SU-DHL-6 (cell line): ENCODE measurements at regions not wholly inside any gene's neighbourhood (a gene's known extent, or its start where the extent isn't known, plus 50 kb on each side); places are given as distances from the start of the nearest gene placed in this dataset.

Experiments
- H2AFZ ChIP-seq: fragments of 200-600 bp; sonication (generic); 2 replicates; pipeline ENCODE4 v1.6.1; 2014; ENCODE audit warnings: low read depth, mild to moderate bottlenecking, moderate library complexity, mixed read lengths, antibody characterized with exemption, low read length; ENCODE audit not compliant: severe bottlenecking
- H3F3A ChIP-seq: fragments of 200-600 bp; shearing (Covaris generic); 2 replicates; pipeline ENCODE4 v1.6.0; 2016; ENCODE audit warnings: antibody characterized with exemption, mild to moderate bottlenecking; ENCODE audit not compliant: insufficient read depth
- H3K27ac ChIP-seq: fragments of 200-600 bp; sonication (generic); 2 replicates; pipeline ENCODE4 v1.5.1; 2016; ENCODE audit warnings: low read depth, mild to moderate bottlenecking, low read length, moderate library complexity, mixed read lengths
- H3K27me3 ChIP-seq: fragments of 200-600 bp; sonication (generic), shearing (Covaris generic); 2 replicates; pipeline ENCODE4 v1.6.0; 2014; ENCODE audit warnings: mild to moderate bottlenecking, low read length
- H3K36me3 ChIP-seq: fragments of 200-600 bp; sonication (generic); 2 replicates; pipeline ENCODE4 v1.6.1; 2014; ENCODE audit warnings: mild to moderate bottlenecking, low read length, mixed read lengths
- H3K4me2 ChIP-seq: fragments of 300-600, 200-600 bp; shearing (Covaris generic), sonication (generic); 2 replicates; pipeline ENCODE4 v1.6.0; 2014; ENCODE audit warnings: low read length, low read depth, mild to moderate bottlenecking; ENCODE audit not compliant: poor library complexity, severe bottlenecking
- H3K4me3 ChIP-seq: fragments of 200-600 bp; sonication (generic); 2 replicates; pipeline ENCODE4 v1.5.1; 2014; ENCODE audit warnings: antibody characterized with exemption, low read length, mild to moderate bottlenecking, mixed read lengths; ENCODE audit not compliant: insufficient read depth, poor library complexity, severe bottlenecking
- H3K79me2 ChIP-seq: fragments of 200-600 bp; sonication (generic); 2 replicates; pipeline ENCODE4 v1.6.1; 2014; ENCODE audit warnings: mild to moderate bottlenecking, low read length, moderate library complexity; ENCODE audit not compliant: insufficient read depth
- H3K9ac ChIP-seq: fragments of 200-600 bp; sonication (generic); 2 replicates; pipeline ENCODE4 v1.7.0; 2014; ENCODE audit warnings: mild to moderate bottlenecking, low read length
- H3K9me2 ChIP-seq: fragments of 200-600 bp; sonication (generic); replicated peaks from 2 replicates; pipeline ENCODE4 v1.6.1; 2014; ENCODE audit warnings: low read length; ENCODE audit not compliant: insufficient read depth
- H3K9me3 ChIP-seq: fragments of 200-600 bp; sonication (generic); 2 replicates; pipeline ENCODE4 v1.6.1; 2014; ENCODE audit warnings: low read length, mixed read lengths; ENCODE audit not compliant: insufficient read depth
- H4K20me1 ChIP-seq: fragments of 200-600 bp; sonication (generic); 2 replicates; pipeline ENCODE4 v1.6.1; 2014; ENCODE audit warnings: low read depth, mild to moderate bottlenecking, antibody characterized with exemption, low read length, moderate library complexity, mixed read lengths
- EZH2phosphoT487 ChIP-seq: fragments of 200-600 bp; sonication (generic), shearing (Covaris generic); conservative IDR thresholded peaks from 2 replicates; pipeline ENCODE4 v1.6.1; 2018; ENCODE audit warnings: mild to moderate bottlenecking, antibody characterized with exemption, low read length, moderate library complexity, mixed read lengths
- TF ChIP-seq, protein P1 (sequence below): fragments of 200-600 bp; sonication (generic); IDR thresholded peaks from one replicate; pipeline ENCODE4 v1.5.1; 2017; ENCODE audit warnings: antibody characterized with exemption, mild to moderate bottlenecking, low read length, moderate library complexity; ENCODE audit not compliant: insufficient read depth, poor library complexity, severe bottlenecking

DNA sequence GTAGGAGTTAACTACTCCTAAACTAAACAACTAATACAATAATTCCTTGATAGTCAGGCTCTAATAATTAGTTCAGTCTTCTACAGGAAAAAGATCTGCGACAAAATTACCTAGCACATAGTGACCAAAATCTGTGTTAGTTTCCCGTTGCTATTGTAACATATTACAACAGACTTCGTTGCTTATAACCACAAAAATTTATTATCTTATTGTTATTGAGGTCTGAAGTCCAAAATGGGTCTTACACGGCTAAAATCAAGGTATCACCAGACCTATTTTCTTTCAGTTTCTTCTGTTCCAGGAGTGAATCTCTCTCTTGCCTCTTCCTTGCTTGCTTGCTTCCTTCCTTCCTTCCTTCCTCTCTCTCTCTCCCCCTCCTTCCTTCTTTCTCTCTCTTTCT is 993.6 kb upstream of the SPRY2 start:
- Histone ChIP-seq H3K9me3 (0 out of 2 replicates have a peak, but pooled peaks cover 7% of the 10 kb centered on the region), H2AFZ (no peak overlapping the region), H3F3A (no peaks in the 10 kb centered on the region), H3K27me3 (no peaks in the 10 kb centered on the region), H3K9ac (no peak overlapping the region), H3K79me2 (no peaks in the 10 kb centered on the region), H3K9me2 (no peaks in the 10 kb centered on the region), H3K36me3 (no peaks in the 10 kb centered on the region), H3K27ac (no peak overlapping the region), H4K20me1 (no peaks in the 10 kb centered on the region), H3K4me3 (no peak overlapping the region), H3K4me2 (no peak overlapping the region)
- TF ChIP-seq, protein P1, sequence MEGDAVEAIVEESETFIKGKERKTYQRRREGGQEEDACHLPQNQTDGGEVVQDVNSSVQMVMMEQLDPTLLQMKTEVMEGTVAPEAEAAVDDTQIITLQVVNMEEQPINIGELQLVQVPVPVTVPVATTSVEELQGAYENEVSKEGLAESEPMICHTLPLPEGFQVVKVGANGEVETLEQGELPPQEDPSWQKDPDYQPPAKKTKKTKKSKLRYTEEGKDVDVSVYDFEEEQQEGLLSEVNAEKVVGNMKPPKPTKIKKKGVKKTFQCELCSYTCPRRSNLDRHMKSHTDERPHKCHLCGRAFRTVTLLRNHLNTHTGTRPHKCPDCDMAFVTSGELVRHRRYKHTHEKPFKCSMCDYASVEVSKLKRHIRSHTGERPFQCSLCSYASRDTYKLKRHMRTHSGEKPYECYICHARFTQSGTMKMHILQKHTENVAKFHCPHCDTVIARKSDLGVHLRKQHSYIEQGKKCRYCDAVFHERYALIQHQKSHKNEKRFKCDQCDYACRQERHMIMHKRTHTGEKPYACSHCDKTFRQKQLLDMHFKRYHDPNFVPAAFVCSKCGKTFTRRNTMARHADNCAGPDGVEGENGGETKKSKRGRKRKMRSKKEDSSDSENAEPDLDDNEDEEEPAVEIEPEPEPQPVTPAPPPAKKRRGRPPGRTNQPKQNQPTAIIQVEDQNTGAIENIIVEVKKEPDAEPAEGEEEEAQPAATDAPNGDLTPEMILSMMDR = no peak
- TF ChIP-seq EZH2phosphoT487 = no peak

DNA sequence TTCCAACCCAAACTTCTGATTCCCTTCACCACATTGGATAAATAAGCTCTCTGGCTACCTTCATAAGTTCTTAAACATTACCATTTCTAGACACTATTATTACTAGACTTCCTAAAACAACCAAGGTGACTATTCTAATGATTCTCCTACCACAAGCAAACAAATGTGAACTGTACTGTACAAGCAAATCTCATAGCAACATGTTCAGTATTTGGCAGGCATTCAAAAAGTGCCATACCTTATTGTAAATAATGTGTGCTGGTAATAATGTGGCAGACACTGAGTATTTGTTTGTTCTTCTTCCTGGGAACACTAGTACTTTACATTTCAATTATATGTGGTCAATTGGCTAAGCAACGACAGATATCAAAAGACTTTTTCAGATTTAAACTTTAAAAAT is 986.0 kb upstream of the SPRY2 start:
- Histone ChIP-seq H2AFZ (no peak overlapping the region), H3K27me3 (no peaks in the 10 kb centered on the region), H3K9me2 (no peaks in the 10 kb centered on the region), H3K9ac (no peak overlapping the region), H3K9me3 (0 out of 2 replicates have a peak, but pooled peaks cover 7% of the 10 kb centered on the region), H3K79me2 (no peaks in the 10 kb centered on the region), H3K27ac (no peak overlapping the region), H3K4me2 (no peak overlapping the region), H3K36me3 (no peaks in the 10 kb centered on the region), H4K20me1 (no peaks in the 10 kb centered on the region), H3F3A (no peaks in the 10 kb centered on the region), H3K4me3 (no peak overlapping the region)
- no peak for TF ChIP-seq EZH2phosphoT487
- TF ChIP-seq, protein P1 = no peak

DNA sequence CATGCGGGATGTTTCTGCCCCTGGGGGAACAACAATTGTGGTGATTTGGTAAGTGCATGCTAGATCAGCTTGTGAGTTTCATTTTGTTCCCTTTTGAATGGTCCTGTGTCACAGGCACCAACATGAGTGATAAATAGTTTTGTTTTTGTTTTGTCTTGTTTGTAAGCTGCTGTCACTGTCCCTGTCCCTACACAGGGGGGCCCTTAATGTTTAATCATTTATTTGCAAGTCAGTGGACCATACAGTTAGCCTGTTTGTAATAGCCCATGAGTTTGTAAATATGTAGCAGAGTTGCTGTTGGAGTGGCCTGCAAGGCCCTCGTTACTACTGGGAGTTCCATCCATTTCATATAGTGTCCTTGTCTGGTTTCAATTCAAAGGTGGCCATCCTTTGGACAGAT is 979.6 kb upstream of the SPRY2 start:
- Histone ChIP-seq H3K9me2 (no peaks in the 10 kb centered on the region), H3K9ac (no peak overlapping the region), H3K79me2 (no peaks in the 10 kb centered on the region), H3K27ac (no peak overlapping the region), H3K36me3 (no peaks in the 10 kb centered on the region), H3K9me3 (no peaks in the 10 kb centered on the region), H3K27me3 (no peaks in the 10 kb centered on the region), H3F3A (no peaks in the 10 kb centered on the region), H4K20me1 (no peaks in the 10 kb centered on the region), H3K4me3 (no peak overlapping the region), H2AFZ (no peak overlapping the region), H3K4me2 (no peak overlapping the region)
- TF ChIP-seq EZH2phosphoT487 = no peak
- TF ChIP-seq, protein P1 = no peak
